Endothelial cell (in vitro differentiated cells): ENCODE measurements at regions not wholly inside any gene's neighbourhood (a gene's known extent, or its start where the extent isn't known, plus 50 kb on each side); places are given as distances from the start of the nearest gene placed in this dataset.

ENCODE experiments used
- DNase-seq: peaks from one replicate; pipeline ENCODE4 v3.0.0; 2021; ENCODE audit warnings: low spot score
- H3K27ac Mint-ChIP-seq: one replicate; pipeline ENCODE4 v1.8.0; 2021; ENCODE audit warnings: mixed read lengths, inconsistent platforms; ENCODE audit not compliant: unreplicated experiment
- H3K27me3 Mint-ChIP-seq: one replicate; pipeline ENCODE4 v1.8.0; 2021; ENCODE audit warnings: mild to moderate bottlenecking, moderate library complexity, mixed read lengths, inconsistent platforms; ENCODE audit not compliant: unreplicated experiment
- H3K36me3 Mint-ChIP-seq: one replicate; pipeline ENCODE4 v1.8.0; 2021; ENCODE audit warnings: mild to moderate bottlenecking, low read depth, mixed read lengths, inconsistent platforms; ENCODE audit not compliant: unreplicated experiment
- H3K4me1 Mint-ChIP-seq: one replicate; pipeline ENCODE4 v1.8.0; 2021; ENCODE audit warnings: mild to moderate bottlenecking, mixed read lengths, inconsistent platforms; ENCODE audit not compliant: unreplicated experiment
- H3K4me3 Mint-ChIP-seq: one replicate; pipeline ENCODE4 v1.8.0; 2021; ENCODE audit warnings: mild to moderate bottlenecking, mixed read lengths, inconsistent platforms; ENCODE audit not compliant: unreplicated experiment
- H3K9me3 Mint-ChIP-seq: one replicate; pipeline ENCODE4 v1.8.0; 2021; ENCODE audit warnings: mixed read lengths, inconsistent platforms; ENCODE audit not compliant: unreplicated experiment
- TF ChIP-seq, protein P1 (sequence below): fragments of 200-600 bp; sonication (generic); IDR thresholded peaks from one replicate; pipeline ENCODE4 v1.5.0; 2021; ENCODE audit warnings: antibody characterized with exemption; ENCODE audit not compliant: unreplicated experiment

GRCh38 chr2:234189230-234189629 lies 138.7 kb downstream of the SPP2 start:
- TF ChIP-seq, protein P1, sequence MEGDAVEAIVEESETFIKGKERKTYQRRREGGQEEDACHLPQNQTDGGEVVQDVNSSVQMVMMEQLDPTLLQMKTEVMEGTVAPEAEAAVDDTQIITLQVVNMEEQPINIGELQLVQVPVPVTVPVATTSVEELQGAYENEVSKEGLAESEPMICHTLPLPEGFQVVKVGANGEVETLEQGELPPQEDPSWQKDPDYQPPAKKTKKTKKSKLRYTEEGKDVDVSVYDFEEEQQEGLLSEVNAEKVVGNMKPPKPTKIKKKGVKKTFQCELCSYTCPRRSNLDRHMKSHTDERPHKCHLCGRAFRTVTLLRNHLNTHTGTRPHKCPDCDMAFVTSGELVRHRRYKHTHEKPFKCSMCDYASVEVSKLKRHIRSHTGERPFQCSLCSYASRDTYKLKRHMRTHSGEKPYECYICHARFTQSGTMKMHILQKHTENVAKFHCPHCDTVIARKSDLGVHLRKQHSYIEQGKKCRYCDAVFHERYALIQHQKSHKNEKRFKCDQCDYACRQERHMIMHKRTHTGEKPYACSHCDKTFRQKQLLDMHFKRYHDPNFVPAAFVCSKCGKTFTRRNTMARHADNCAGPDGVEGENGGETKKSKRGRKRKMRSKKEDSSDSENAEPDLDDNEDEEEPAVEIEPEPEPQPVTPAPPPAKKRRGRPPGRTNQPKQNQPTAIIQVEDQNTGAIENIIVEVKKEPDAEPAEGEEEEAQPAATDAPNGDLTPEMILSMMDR, result no peak
- H3K36me3 Mint-ChIP-seq, result no peaks in the 10 kb centered on the region
- no peak for DNase-seq
- H3K27me3 Mint-ChIP-seq, result no peaks in the 10 kb centered on the region
- no peak overlapping the region for H3K4me3 Mint-ChIP-seq
- no peak overlapping the region for H3K27ac Mint-ChIP-seq
- no peaks in the 10 kb centered on the region for H3K4me1 Mint-ChIP-seq
- no peaks in the 10 kb centered on the region for H3K9me3 Mint-ChIP-seq

DNA sequence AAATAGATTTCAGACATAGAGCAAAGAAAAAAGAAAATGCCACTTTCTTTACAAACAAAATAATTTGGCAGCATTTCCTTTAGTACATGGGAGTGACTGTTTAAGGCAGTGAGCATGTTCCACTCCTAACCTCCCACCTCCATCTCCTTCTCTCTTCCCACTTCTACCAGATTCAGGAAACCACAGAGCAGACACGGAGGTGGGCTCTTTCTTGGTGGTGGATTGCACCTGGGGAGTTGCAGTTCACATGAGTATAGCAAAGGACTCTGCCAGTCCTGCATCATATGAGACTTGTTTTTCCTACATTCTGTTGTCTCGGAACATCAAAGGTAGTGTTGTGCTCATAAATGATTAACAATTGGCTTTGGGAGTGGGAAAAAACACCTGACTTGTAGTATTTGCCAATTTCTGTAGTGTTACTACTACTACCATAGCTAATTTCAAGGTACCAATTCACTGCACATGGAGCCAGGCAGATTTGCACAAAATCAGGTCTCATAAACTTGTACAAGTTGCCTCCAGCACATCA lies 137.2 kb downstream of the SPP2 start:
- Mint-ChIP-seq H3K4me1 (no peaks in the 10 kb centered on the region), H3K27ac (no peak overlapping the region), H3K4me3 (no peak overlapping the region), H3K27me3 (no peaks in the 10 kb centered on the region), H3K9me3 (no peaks in the 10 kb centered on the region), H3K36me3 (no peaks in the 10 kb centered on the region)
- TF ChIP-seq, protein P1, result no peak
- no peak for DNase-seq

DNA sequence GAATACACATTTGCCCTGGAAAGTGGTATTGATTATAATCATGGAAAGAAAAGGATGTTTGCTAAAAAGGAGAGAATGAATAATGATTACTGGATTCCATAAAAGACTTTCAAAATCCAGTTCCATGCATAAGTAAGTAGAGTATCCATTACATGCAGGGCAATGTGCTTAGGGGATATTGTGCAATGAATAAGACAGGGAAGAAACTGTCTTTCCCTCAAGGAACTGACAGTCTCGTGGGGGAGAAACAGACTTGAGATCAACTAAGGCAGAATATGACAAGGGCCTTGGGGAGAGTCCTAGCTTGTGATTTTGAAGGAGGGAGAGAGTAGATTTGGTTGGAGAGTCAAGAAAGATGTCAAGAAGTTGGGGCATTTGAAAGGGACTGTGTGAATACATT lies 130.6 kb downstream of the SPP2 start:
- TF ChIP-seq, protein P1, result no peak
- Mint-ChIP-seq H3K27ac (no peak overlapping the region), H3K36me3 (no peaks in the 10 kb centered on the region), H3K4me3 (no peak overlapping the region), H3K9me3 (no peaks in the 10 kb centered on the region), H3K4me1 (peaks cover 5% of the 10 kb centered on the region), H3K27me3 (no peaks in the 10 kb centered on the region)
- DNase-seq, result no peak

- no peaks in the 10 kb centered on the region for H3K27me3 Mint-ChIP-seq
- H3K4me1 Mint-ChIP-seq, result peaks cover 5% of the 10 kb centered on the region
- H3K27ac Mint-ChIP-seq, result no peak overlapping the region
- H3K9me3 Mint-ChIP-seq, result no peaks in the 10 kb centered on the region
- no peak overlapping the region for H3K4me3 Mint-ChIP-seq
- DNase-seq, result no peak
- H3K36me3 Mint-ChIP-seq, result no peaks in the 10 kb centered on the region
- TF ChIP-seq, protein P1, result no peak
Measured at GRCh38 chr2:234179031-234179363, 128.5 kb downstream of the SPP2 start.

- H3K27me3 Mint-ChIP-seq, result no peaks in the 10 kb centered on the region
- no peak for DNase-seq
- no peak overlapping the region for H3K4me3 Mint-ChIP-seq
- no peaks in the 10 kb centered on the region for H3K9me3 Mint-ChIP-seq
- H3K4me1 Mint-ChIP-seq, result peaks cover 5% of the 10 kb centered on the region
- TF ChIP-seq, protein P1, result no peak
- H3K36me3 Mint-ChIP-seq, result no peaks in the 10 kb centered on the region
- H3K27ac Mint-ChIP-seq, result peak overlapping the region; percentile 14
Measured at GRCh38 chr2:234178330-234179030, 128.0 kb downstream of the SPP2 start.
